ENCODE measurements at regions not wholly inside any gene's neighbourhood (a gene's known extent, or its start where the extent isn't known, plus 50 kb on each side); places are given as distances from the start of the nearest gene placed in this dataset.

DNA sequence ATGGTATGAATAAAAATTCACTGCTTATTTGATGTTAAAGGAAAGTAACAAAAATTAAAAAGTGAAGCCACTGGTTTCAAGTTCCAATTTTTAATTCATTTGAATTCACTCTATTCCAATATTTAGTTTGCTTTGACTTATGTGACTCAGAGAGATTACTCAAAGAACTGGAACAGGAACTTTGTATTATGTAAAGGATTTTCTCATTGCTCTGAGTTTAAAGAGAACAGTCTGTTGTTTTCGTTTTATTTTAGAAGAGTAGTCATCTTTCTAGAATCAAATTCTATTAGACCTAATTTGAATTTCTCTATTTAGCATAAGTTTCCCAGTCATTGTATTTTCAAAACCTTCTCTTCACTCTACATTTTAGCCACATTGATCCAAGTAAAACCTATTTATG is 300.1 kb upstream of the SLC8A1 start:
- Histone ChIP-seq H3K27me3 (ENCODE audit: control insufficient read depth in 3 of 3, insufficient read depth in 3 of 3, low read length in 3 of 3) (no peaks in the 10 kb centered on the region), H3K4me3 (ENCODE audit: low read depth in 1 of 3, low read length in 3 of 3) (no peak overlapping the region), H3K4me1 (ENCODE audit: control insufficient read depth in 3 of 3, insufficient read depth in 2 of 3, low read depth in 1 of 3, low read length in 2 of 3) (no peaks in the 10 kb centered on the region), H3K27ac (ENCODE audit: low read depth in 1 of 3, low read length in 2 of 3) (no peak overlapping the region), H3K36me3 (ENCODE audit: control insufficient read depth in 3 of 3, insufficient read depth in 2 of 3, low read depth in 1 of 3, low read length in 3 of 3) (no peaks in the 10 kb centered on the region), H3K9me3 (ENCODE audit: control insufficient read depth in 2 of 2, insufficient read depth in 1 of 2, low read depth in 1 of 2, low read length in 1 of 2) (no peaks in the 10 kb centered on the region)
- FAIRE-seq (no peak), DNase-seq (no peak)
- 70 to 75% (median 72%) methylated on average over 1 of the region's 1 CpG for WGBS, 3 donors

DNA sequence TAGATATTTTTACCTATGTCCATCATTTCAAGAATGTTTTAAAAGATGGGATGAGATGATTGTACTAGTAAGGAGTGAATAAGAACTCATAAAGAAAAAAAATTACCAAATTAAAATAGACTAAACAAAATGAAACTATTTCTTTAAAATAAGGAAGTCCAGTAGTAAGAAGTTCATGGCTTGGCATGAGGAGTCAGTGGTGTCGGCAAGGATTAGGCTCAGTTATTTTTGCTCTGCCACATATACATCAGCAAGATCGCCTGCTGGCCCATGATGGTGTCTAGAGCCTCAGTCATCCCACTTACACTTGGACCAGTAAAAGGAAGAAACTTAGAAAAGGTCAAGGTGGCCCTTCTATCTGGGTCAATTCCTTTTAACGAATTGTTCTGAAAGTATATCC is 300.9 kb upstream of the SLC8A1 start:
- no peak overlapping the region for H3K27ac ChIP-seq (ENCODE audit: low read depth in 1 of 3, low read length in 2 of 3)
- no peak overlapping the region for H3K4me3 ChIP-seq (ENCODE audit: low read depth in 1 of 3, low read length in 3 of 3)
- WGBS, 3 donors: 71 to 85% (median 72%) methylated on average over 3 of the region's 3 CpGs
- DNase-seq (no peak), FAIRE-seq (no peak)
- no peaks in the 10 kb centered on the region for H3K4me1 ChIP-seq (ENCODE audit: control insufficient read depth in 3 of 3, insufficient read depth in 2 of 3, low read depth in 1 of 3, low read length in 2 of 3)
- H3K9me3 ChIP-seq (ENCODE audit: control insufficient read depth in 2 of 2, insufficient read depth in 1 of 2, low read depth in 1 of 2, low read length in 1 of 2): no peaks in the 10 kb centered on the region
- H3K36me3 ChIP-seq (ENCODE audit: control insufficient read depth in 3 of 3, insufficient read depth in 2 of 3, low read depth in 1 of 3, low read length in 3 of 3): no peaks in the 10 kb centered on the region
- no peaks in the 10 kb centered on the region for H3K27me3 ChIP-seq (ENCODE audit: control insufficient read depth in 3 of 3, insufficient read depth in 3 of 3, low read length in 3 of 3)

- Histone ChIP-seq H3K9me3 (ENCODE audit: control insufficient read depth in 2 of 2, insufficient read depth in 1 of 2, low read depth in 1 of 2, low read length in 1 of 2) (no peaks in the 10 kb centered on the region), H3K27me3 (ENCODE audit: control insufficient read depth in 3 of 3, insufficient read depth in 3 of 3, low read length in 3 of 3) (no peaks in the 10 kb centered on the region), H3K4me1 (ENCODE audit: control insufficient read depth in 3 of 3, insufficient read depth in 2 of 3, low read depth in 1 of 3, low read length in 2 of 3) (no peaks in the 10 kb centered on the region), H3K36me3 (ENCODE audit: control insufficient read depth in 3 of 3, insufficient read depth in 2 of 3, low read depth in 1 of 3, low read length in 3 of 3) (no peaks in the 10 kb centered on the region), H3K27ac (ENCODE audit: low read depth in 1 of 3, low read length in 2 of 3) (no peak overlapping the region), H3K4me3 (ENCODE audit: low read depth in 1 of 3, low read length in 3 of 3) (no peak overlapping the region)
- FAIRE-seq (no peak), DNase-seq (no peak)
Observed at GRCh38 chr2:40754912-40755311, 303.0 kb upstream of the SLC8A1 start.

DNA sequence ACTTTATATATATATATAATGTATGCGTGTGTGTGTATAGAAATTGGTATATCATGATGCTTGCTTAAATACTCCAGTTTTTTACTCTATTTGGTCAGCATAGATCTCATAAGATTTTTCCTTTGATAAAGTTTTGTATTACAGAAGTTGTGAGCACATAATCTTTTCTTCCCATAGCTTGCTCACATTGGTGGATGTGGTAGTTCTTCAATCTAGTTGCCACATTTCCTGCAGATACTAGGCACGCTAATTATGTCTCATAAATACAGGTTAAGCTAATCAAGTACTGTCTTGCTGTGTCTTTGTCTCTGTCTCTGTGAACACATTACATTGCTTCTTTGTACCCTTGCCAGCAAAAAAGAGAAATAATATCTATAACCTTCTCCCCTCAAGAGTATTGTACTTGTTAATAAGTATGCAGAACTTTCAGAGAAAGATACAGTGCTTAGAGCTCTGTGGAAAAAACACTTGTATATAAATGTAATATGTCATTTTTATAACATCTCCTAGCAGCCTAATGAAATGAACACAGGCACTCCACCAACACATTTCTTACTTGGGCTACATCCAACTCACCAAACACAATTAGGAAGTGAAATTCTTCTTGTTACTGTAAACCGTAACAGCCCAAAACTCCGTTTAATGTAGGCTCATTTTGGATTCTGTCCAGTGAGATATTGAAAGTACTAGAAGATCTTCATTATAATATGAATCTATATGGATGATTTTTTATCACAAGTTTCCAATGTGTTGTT is 306.7 kb upstream of the SLC8A1 start:
- FAIRE-seq: no peak
- WGBS, 3 donors: 46 to 52% (median 49%) methylated on average over 4 of the region's 4 CpGs
- no peak overlapping the region for H3K4me3 ChIP-seq (ENCODE audit: low read depth in 1 of 3, low read length in 3 of 3)

DNA sequence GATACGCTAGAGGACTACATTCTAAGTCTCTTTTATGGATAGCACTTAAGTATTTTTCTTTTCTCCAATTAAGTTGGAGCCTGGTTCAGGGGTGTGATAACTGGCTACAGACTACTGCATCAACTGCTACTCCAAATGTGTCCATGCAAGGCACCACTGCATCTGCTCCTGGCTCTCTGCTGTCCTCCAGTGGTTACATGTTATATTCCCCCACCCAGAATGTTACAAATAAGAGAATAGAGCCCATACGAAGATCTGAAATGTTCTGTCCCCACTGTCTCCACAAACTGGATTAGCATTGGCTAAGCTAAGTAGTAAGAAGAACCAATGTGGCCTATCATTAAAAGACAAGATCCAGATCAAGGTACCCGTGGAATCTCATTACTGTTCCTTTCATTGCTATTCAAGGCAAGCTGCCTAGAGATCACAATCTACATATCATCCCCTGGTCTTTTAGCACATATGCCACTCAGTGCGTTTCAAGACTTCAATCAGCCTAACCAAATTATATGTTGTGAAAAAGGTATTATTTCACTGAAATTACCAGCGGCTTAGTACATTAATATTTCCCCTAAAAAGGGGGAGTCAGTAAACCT is 308.3 kb upstream of the SLC8A1 start:
- H3K4me1 ChIP-seq (ENCODE audit: control insufficient read depth in 3 of 3, insufficient read depth in 2 of 3, low read depth in 1 of 3, low read length in 2 of 3): no peaks in the 10 kb centered on the region
- H3K4me3 ChIP-seq (ENCODE audit: low read depth in 1 of 3, low read length in 3 of 3): no peak overlapping the region
- FAIRE-seq: no peak
- no peaks in the 10 kb centered on the region for H3K9me3 ChIP-seq (ENCODE audit: control insufficient read depth in 2 of 2, insufficient read depth in 1 of 2, low read depth in 1 of 2, low read length in 1 of 2)
- no peak overlapping the region for H3K27ac ChIP-seq (ENCODE audit: low read depth in 1 of 3, low read length in 2 of 3)
- 28 to 54% (median 50%) methylated on average over 5 of the region's 5 CpGs for WGBS, 3 donors
- DNase-seq: peak; percentile 11 to 44
- H3K36me3 ChIP-seq (ENCODE audit: control insufficient read depth in 3 of 3, insufficient read depth in 2 of 3, low read depth in 1 of 3, low read length in 3 of 3): no peaks in the 10 kb centered on the region
- no peaks in the 10 kb centered on the region for H3K27me3 ChIP-seq (ENCODE audit: control insufficient read depth in 3 of 3, insufficient read depth in 3 of 3, low read length in 3 of 3)

More for the DNA sequence above, 306.7 kb upstream of the SLC8A1 start:
- Histone ChIP-seq H3K27ac (ENCODE audit: low read depth in 1 of 3, low read length in 2 of 3) (no peak overlapping the region), H3K9me3 (ENCODE audit: control insufficient read depth in 2 of 2, insufficient read depth in 1 of 2, low read depth in 1 of 2, low read length in 1 of 2) (no peaks in the 10 kb centered on the region), H3K36me3 (ENCODE audit: control insufficient read depth in 3 of 3, insufficient read depth in 2 of 3, low read depth in 1 of 3, low read length in 3 of 3) (no peaks in the 10 kb centered on the region), H3K27me3 (ENCODE audit: control insufficient read depth in 3 of 3, insufficient read depth in 3 of 3, low read length in 3 of 3) (no peaks in the 10 kb centered on the region), H3K4me1 (ENCODE audit: control insufficient read depth in 3 of 3, insufficient read depth in 2 of 3, low read depth in 1 of 3, low read length in 2 of 3) (no peaks in the 10 kb centered on the region)
- DNase-seq: peak in 1 of 2 donors; percentile 3

- 80 to 88% (median 82%) methylated on average over 2 of the region's 2 CpGs for WGBS, 3 donors
Observed at GRCh38 chr2:40773291-40773690, 321.4 kb upstream of the SLC8A1 start.

DNA sequence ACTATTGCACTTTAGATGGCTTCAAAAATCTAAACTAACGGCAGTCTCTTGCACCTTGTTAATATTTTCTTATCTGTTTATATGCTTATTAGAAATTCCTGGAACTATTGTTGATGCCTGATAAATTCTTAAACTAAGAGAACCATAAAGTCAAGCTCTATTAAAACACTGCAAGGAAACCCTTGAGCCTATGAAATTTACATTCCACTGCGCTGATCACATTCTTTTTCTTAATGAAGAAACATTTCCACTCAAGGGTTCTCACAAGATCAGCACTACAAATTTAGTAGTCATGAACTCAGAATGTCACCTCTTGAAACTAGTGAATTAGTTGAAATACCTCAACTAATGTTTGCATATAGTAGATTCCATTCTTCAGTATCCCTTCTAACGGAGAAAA is 331.8 kb upstream of the SLC8A1 start:
- 82 to 90% (median 85%) methylated on average over 3 of the region's 3 CpGs for WGBS, 3 donors
- H3K4me3 ChIP-seq (ENCODE audit: low read depth in 1 of 3, low read length in 3 of 3): no peak overlapping the region
- no peak for FAIRE-seq
- DNase-seq: no peak
- no peaks in the 10 kb centered on the region for H3K36me3 ChIP-seq (ENCODE audit: control insufficient read depth in 3 of 3, insufficient read depth in 2 of 3, low read depth in 1 of 3, low read length in 3 of 3)
- H3K9me3 ChIP-seq (ENCODE audit: control insufficient read depth in 2 of 2, insufficient read depth in 1 of 2, low read depth in 1 of 2, low read length in 1 of 2): no peaks in the 10 kb centered on the region
- no peaks in the 10 kb centered on the region for H3K27me3 ChIP-seq (ENCODE audit: control insufficient read depth in 3 of 3, insufficient read depth in 3 of 3, low read length in 3 of 3)
- no peaks in the 10 kb centered on the region for H3K4me1 ChIP-seq (ENCODE audit: control insufficient read depth in 3 of 3, insufficient read depth in 2 of 3, low read depth in 1 of 3, low read length in 2 of 3)
- no peak overlapping the region for H3K27ac ChIP-seq (ENCODE audit: low read depth in 1 of 3, low read length in 2 of 3)

More at GRCh38 chr2:40773291-40773690, 321.4 kb upstream of the SLC8A1 start:
- Histone ChIP-seq H3K9me3 (ENCODE audit: control insufficient read depth in 2 of 2, insufficient read depth in 1 of 2, low read depth in 1 of 2, low read length in 1 of 2) (no peaks in the 10 kb centered on the region), H3K36me3 (ENCODE audit: control insufficient read depth in 3 of 3, insufficient read depth in 2 of 3, low read depth in 1 of 3, low read length in 3 of 3) (no peaks in the 10 kb centered on the region), H3K4me3 (ENCODE audit: low read depth in 1 of 3, low read length in 3 of 3) (no peak overlapping the region), H3K4me1 (ENCODE audit: control insufficient read depth in 3 of 3, insufficient read depth in 2 of 3, low read depth in 1 of 3, low read length in 2 of 3) (no peaks in the 10 kb centered on the region), H3K27me3 (ENCODE audit: control insufficient read depth in 3 of 3, insufficient read depth in 3 of 3, low read length in 3 of 3) (no peaks in the 10 kb centered on the region), H3K27ac (ENCODE audit: low read depth in 1 of 3, low read length in 2 of 3) (no peak overlapping the region)
- FAIRE-seq: no peak
- DNase-seq: no peak

- peak in 1 of 2 donors; percentile 74 for DNase-seq
- Histone ChIP-seq H3K36me3 (ENCODE audit: control insufficient read depth in 3 of 3, insufficient read depth in 2 of 3, low read depth in 1 of 3, low read length in 3 of 3) (no peaks in the 10 kb centered on the region), H3K27me3 (ENCODE audit: control insufficient read depth in 3 of 3, insufficient read depth in 3 of 3, low read length in 3 of 3) (no peaks in the 10 kb centered on the region), H3K4me1 (ENCODE audit: control insufficient read depth in 3 of 3, insufficient read depth in 2 of 3, low read depth in 1 of 3, low read length in 2 of 3) (no peaks in the 10 kb centered on the region), H3K9me3 (ENCODE audit: control insufficient read depth in 2 of 2, insufficient read depth in 1 of 2, low read depth in 1 of 2, low read length in 1 of 2) (no peaks in the 10 kb centered on the region), H3K4me3 (ENCODE audit: low read depth in 1 of 3, low read length in 3 of 3) (no peak overlapping the region), H3K27ac (ENCODE audit: low read depth in 1 of 3, low read length in 2 of 3) (no peak overlapping the region)
- FAIRE-seq: peak; percentile 68
- 14 to 57% (median 38%) methylated on average over 1 of the region's 1 CpG for WGBS, 3 donors
Observed at GRCh38 chr2:40786636-40787035, 334.7 kb upstream of the SLC8A1 start.

GRCh38 chr2:40797120-40797519 is 345.2 kb upstream of the SLC8A1 start:
- DNase-seq: peak in 1 of 2 donors; percentile 90
- Histone ChIP-seq H3K27me3 (ENCODE audit: control insufficient read depth in 3 of 3, insufficient read depth in 3 of 3, low read length in 3 of 3) (no peaks in the 10 kb centered on the region), H3K9me3 (ENCODE audit: control insufficient read depth in 2 of 2, insufficient read depth in 1 of 2, low read depth in 1 of 2, low read length in 1 of 2) (no peaks in the 10 kb centered on the region), H3K36me3 (ENCODE audit: control insufficient read depth in 3 of 3, insufficient read depth in 2 of 3, low read depth in 1 of 3, low read length in 3 of 3) (no peaks in the 10 kb centered on the region), H3K4me1 (ENCODE audit: control insufficient read depth in 3 of 3, insufficient read depth in 2 of 3, low read depth in 1 of 3, low read length in 2 of 3) (no peaks in the 10 kb centered on the region), H3K4me3 (ENCODE audit: low read depth in 1 of 3, low read length in 3 of 3) (no peak overlapping the region), H3K27ac (ENCODE audit: low read depth in 1 of 3, low read length in 2 of 3) (no peak overlapping the region)
- no peak for FAIRE-seq
- 15 to 54% (median 28%) methylated on average over 2 of the region's 2 CpGs for WGBS, 3 donors
